GM19395 (cell line): ENCODE measurements at regions not wholly inside any gene's neighbourhood (a gene's known extent, or its start where the extent isn't known, plus 50 kb on each side); places are given as distances from the start of the nearest gene placed in this dataset.

Experiments
- ATAC-seq: cut with Tn5 transposase; IDR thresholded peaks from one replicate; pipeline ENCODE4 v1.9.1; 2021; ENCODE audit warnings: mild to moderate bottlenecking, moderate library complexity; ENCODE audit not compliant: unreplicated experiment

DNA sequence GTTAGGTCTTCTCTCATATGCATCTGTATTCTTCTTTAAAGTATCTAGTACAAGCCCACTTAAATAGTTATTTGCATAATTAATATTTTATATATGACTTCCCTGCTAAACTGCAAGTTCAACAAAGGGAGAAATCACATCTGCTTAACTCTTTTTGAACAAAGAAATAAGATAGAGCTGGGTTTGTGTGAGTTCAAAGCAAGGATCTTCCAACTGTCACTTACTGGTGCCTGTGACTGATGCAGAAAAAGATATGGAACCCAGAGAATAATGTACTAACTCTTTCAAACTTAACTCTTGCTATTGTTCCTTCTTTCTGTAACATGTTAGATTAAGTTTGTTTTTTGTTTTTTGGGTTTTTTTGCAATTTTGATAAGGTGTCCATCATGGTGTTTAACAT is 71.3 kb upstream of the SP4 start:
- ATAC-seq = no peak

DNA sequence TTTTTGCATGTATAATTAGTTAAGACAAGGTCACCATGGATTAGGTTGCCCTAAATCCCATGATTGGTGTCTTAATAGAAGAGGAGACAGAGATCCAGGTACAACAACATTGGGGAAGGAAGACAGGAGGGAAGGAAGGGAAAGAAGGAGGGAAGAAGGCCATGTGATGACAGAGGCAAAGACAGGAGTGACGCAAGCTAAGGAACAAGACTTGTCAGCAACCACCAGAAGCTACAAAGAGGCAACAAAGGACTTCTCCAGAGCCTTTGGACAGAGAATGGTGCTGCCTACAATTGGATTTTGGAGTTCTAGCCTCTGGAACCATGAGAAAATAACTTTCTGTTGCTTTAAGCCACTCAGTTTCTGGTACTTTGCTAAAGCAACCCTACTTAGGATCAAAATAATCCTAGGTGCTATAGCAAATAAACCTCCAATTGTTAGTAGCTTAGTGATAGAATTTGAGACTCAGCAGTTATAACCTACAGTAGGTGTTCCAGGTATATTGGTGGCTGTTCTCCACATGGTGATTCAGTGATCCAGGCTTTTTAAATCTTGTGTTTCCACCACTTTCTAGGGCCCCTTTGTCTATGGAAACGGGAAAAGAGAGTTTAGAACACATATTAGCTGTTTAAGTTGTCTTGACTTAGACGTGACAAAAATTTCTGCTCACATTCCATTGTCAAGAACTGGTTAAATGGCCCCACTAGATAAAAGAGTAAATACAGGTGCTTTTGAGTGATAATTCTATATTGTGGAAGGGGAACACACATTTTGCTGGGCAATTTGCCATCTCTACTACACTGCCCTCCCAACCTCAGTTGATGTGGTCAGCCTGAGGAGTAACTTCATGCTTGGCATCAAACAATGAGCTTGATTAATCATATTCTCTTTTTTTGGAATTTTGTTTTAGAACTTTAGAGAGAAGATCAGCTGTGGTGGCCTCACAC is 70.5 kb upstream of the SP4 start:
- no peak for ATAC-seq

DNA sequence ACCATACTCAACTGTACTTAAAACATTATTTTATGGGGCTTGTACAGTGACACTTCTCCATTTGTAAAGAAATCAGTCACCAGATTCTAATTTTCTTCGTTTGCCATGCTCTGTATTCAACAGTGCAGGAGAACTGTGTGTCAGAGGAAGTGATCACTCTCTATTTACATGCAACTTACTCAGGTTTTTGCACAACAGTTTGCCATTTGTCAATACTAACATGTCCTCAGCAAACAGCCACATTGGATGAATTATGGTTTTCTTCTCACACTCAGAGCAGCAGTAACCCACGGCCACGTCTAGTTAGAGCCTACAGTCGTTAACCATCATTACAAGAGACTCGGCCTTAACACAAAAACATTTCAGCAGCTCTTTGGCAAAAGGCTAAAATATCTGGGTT is 69.2 kb upstream of the SP4 start:
- ATAC-seq = no peak

DNA sequence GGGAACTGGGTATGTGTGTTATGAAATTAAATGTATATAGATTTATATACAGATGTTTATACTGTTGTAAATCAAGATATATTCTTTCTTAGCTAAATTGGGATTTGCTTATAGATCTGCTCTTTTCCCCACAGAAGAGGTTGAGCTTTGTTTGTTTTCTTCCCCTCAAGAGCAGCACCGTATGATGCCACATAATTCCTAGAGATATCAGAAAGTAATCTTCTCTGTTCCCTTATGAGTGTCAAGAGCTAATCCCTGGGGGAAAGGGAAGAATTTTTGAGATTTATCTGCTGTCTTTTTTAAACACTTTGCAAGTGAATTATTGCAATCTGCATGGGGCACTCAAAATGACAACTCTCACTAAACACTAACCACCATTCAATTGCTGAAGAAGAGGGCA is 68.7 kb upstream of the SP4 start:
- no peak for ATAC-seq

DNA sequence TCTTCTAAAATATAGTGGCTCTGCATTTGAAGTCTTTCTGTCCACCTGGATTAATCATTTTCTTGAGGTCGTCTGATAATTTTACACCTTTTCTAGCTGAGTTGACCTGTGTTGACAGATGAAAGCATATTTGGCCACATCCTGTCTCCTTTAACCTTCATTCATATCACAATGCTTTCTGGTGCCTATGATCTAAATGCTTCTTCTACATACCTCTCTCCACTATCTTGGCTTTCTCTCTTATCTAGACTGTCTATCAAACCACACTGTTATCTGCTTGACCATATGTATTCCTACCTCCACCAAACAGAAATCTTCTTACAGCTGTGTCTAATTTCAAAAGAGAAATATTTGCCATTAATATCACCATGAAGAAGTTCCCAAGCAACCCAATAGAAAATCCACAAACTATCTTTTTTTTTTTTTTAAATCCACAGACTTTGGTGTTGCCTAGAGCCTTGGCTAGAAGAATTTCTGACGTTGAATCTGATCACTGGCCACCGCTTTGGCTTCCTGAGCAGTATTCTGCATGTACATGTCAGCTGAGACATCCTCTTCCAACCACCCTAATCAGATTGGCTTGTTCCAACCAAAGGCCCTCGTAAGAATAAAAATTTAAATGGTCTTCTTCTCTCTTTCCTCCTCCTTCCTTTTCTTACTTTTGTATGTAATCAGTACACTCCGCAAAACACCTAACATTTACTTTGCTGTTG is 66.3 kb upstream of the SP4 start:
- ATAC-seq = no peak

DNA sequence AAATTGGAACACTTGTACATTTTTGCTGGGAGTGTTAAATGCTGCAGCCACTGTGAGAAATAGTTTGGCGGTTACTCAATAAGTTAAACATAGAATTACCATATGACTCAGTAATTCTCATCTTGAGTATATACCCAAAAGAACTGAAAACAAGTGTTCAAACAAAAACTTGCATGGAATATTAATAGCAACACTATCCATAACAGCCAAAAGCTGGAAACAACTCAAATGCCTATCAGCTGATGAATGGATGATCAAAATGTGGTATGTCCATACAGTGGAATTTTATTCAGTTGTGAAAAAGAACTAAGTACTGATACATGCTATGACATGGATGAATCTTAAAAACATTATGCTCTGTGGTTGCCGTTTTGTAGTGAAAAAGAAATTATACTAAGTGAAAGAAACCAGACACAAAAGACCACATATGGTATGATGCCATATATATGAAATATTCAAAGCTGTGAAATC is 63.0 kb upstream of the SP4 start:
- ATAC-seq = peak; percentile 77

DNA sequence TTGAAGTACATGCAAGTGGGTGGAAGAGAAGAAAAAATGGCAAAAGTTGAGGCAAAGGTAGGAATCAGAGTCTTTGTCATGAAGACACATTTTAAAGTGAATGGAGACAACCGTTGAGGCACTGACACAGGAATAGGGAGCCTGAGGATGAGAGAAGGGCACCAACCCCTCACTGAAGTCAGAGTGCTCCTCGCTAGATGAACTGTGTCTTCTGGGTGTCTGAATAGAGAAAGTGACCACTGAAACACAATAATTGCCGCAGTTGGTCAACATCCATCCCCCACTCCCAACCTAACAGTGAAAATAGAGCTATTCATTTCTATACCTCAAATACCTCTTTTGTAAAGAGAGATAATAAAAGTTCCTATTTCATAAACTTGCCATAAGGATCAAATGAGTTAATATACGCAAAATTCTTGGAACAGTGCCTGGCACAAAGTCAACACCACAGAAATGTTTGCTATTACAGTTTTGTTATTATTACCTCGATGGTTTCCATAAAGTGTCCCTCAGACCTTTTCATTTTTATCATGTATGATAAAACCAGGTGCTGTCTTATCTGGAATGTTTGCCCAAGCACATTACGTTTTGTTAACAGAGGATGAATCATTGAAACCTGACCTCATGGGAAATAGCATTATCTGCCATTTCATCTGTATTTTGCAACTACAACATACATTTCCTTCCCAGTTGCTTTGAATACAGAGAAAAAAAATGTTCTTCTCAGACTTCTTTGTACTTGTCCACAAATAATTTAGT is 61.8 kb upstream of the SP4 start:
- ATAC-seq = no peak

DNA sequence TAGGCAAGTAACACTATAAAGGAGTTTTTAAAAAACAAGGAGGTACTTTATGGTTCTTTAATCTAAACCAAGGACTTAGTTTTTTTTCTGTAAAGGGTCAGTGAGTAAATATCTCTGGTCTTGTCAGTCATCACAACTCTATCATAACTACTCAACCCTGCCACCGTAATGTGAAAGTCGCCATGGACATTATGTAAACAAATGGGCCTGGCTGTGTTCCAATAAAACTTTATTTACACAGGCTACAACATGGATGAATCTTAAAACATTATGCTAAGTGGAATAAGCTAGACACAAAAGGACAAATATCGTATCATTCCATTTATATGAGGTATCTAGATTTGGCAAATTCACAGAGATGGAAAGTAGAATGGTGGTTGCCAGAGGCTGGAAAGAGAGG is 60.8 kb upstream of the SP4 start:
- no peak for ATAC-seq

DNA sequence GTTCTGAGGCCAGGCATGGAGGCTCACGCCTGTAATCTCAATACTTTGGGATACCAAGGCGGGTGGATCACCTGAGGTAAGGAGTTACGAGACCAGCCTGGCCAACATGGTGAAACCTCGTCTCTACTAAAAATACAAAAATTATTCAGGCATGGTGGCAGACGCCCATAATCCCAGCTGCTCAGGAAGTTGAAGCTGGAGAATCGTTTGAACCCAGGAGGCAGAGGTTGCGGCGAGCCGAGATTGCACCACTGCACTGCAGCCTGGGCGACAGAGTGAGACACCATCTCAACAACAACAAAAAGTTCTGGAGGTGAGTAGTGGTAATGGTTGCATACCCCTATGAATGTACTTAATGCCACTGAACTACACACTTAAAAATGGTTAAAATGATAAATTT is 60.3 kb upstream of the SP4 start:
- no peak for ATAC-seq

DNA sequence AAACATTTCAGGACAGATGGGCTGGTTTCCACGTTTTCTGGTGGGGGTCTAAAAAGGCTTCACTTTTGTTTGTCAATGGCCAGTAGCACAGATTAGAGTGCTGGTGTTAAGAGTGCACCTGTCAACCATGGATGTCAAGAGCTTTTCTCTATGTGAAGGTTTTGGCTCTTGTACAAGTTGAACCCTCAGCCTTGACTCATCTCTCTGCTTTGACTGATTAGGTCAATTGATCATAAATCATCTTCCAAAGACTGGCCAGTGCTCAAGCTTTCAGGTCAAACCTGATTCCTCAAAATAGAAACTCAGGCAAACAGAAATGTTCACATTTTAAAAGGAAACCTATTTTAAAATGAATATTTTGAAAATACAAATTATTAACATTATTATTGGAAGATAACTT is 59.6 kb upstream of the SP4 start:
- no peak for ATAC-seq

DNA sequence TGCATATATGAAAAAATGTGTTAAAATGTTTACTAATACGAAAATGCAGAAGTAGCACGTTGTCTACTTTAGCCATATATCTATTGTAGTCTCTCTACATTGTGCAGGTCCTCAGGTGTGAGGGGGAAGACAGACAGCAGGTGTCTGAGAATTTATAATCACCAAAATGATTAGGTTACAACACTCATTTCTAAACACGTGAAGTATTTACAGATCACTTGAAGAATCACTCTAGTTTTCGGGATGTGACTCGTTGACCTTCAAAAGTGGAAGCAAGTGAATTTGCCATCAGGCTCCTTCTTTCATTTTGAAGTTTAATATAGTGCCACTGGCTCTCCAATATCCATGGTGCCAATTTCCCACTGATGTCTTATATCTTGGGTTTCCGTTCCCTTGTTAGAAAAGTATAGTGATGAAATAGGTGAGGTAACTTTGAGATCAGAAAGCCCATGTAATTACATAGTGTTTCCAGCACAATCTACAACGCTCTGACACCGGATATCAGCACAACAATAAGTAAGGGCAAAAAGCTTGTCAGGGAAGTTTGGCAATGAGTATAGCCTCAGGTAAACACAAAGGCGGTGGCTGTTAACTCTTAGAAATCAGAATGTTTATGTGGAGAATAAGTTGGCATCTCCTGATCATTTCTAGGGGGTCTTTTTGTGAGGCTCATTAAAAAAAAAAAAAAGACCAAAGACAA is 57.5 kb upstream of the SP4 start:
- ATAC-seq = no peak

DNA sequence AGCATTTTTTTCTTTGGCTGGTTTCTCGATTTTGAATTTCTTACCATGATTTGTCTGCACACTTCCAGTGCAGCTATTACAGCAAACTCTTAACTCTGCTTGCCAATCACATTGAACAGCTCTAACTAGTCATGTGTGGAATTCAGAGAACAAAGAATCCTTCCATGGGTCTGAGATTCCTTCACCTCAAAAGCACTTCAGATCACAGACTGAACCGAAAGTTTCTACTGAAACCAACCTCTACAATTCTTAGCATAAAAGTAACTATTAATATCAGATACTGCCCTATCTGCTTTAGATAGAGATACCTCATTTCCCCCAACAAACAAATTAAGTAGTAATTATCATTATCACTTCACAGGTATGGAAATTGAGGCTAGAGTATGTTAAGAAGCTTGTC is 56.5 kb upstream of the SP4 start:
- ATAC-seq = no peak

DNA sequence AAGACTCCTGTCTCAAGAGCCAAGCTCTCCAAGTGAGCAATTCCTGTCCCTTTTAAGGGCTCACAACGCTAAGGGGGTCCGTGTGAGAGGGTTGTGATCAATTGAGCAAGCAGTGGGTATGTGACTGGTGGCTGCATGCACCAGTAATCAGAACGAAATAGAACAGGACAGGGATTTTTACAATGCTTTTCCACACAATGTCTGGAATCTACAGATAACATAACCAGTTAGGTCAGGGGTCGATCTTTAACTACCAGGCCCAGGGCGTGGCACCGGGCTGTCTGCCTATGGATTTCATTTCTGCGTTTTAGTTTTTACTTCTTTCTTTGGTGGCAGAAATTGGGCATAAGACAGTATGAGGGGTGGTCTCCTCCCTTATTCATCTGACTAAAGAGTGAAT is 54.9 kb upstream of the SP4 start:
- ATAC-seq = no peak

DNA sequence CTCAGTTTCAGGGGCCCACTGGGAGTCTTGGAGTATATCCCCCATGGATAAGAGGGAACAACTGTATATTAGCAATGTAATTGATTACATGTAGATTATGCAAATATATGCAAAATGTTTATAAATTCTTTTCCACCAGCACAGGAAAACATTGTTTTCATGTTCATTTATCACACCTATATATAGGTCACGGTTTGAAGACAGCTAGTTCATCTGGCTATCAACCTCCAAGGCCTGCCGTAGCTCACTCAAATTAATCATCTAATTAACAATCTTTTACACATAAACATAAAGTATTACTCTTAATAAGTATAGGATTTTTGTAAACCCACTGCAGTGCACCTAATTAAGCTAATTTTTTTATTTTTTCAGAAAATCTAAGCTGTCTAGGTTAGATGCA is 53.7 kb upstream of the SP4 start:
- no peak for ATAC-seq

DNA sequence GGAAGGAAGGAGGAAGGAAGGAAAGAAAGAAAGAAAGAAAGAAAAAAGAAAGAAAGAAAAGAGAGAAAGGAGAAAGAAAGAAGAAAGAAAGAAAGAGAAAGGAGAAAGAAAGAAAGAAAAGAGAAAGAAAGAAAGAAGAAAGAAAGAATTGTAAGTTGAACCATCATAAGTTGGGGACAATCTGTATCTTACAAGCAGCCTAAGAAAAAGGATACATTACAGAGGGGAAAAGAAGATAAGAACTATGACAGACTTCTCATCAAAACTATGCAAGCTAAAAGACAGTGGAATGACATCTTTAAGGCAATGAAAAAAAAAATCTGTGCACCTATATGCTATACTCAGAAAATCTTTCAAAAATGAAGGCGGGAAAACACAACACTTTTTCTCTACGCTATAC is 50.3 kb upstream of the SP4 start:
- no peak for ATAC-seq
